ENCODE measurements at regions not wholly inside any gene's neighbourhood (a gene's known extent, or its start where the extent isn't known, plus 50 kb on each side); places are given as distances from the start of the nearest gene placed in this dataset.

DNA sequence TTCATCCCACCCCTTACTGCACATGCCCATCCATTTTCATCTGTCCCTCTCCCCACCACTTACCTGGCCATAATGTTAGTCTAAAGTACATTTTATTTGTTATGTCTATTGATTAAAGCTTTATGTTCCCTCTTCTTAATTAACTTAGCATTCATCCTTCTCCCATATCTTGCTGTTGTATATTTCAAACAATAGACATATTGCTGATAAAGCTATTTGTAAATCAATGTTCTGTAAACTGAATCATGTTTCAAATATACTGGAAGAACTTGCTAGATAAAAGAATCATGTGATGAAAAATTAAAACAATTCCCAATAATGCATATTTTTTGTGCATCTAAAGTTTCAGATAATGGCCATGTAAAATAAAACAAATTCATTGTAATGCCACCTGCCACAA, 249.2 kb downstream of the IGSF11 start:
- no TSS peak for BruUV-seq (replicated peaks)
- Mint-ChIP-seq H3K27ac (ENCODE audit: unreplicated experiment) (no peak overlapping the region), H3K4me1 (ENCODE audit: low read depth, unreplicated experiment) (peaks cover 12% of the 10 kb centered on the region), H3K9me3 (ENCODE audit: low read depth, unreplicated experiment) (no peaks in the 10 kb centered on the region), H3K27me3 (ENCODE audit: unreplicated experiment) (no peaks in the 10 kb centered on the region), H3K36me3 (ENCODE audit: insufficient read depth, unreplicated experiment) (no peaks in the 10 kb centered on the region), H3K4me3 (ENCODE audit: low read depth, unreplicated experiment) (no peak overlapping the region)
- CTCF ChIA-PET: no interaction called here
- TF ChIP-seq, protein P1, sequence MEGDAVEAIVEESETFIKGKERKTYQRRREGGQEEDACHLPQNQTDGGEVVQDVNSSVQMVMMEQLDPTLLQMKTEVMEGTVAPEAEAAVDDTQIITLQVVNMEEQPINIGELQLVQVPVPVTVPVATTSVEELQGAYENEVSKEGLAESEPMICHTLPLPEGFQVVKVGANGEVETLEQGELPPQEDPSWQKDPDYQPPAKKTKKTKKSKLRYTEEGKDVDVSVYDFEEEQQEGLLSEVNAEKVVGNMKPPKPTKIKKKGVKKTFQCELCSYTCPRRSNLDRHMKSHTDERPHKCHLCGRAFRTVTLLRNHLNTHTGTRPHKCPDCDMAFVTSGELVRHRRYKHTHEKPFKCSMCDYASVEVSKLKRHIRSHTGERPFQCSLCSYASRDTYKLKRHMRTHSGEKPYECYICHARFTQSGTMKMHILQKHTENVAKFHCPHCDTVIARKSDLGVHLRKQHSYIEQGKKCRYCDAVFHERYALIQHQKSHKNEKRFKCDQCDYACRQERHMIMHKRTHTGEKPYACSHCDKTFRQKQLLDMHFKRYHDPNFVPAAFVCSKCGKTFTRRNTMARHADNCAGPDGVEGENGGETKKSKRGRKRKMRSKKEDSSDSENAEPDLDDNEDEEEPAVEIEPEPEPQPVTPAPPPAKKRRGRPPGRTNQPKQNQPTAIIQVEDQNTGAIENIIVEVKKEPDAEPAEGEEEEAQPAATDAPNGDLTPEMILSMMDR (IDR thresholded peaks at IDR 0.05; ENCODE audit: unreplicated experiment): no peak
- intact Hi-C loops (cut with micrococcal nuclease; ENCODE audit: unreplicated experiment): no loop called here
- no peak for DNase-seq

DNA sequence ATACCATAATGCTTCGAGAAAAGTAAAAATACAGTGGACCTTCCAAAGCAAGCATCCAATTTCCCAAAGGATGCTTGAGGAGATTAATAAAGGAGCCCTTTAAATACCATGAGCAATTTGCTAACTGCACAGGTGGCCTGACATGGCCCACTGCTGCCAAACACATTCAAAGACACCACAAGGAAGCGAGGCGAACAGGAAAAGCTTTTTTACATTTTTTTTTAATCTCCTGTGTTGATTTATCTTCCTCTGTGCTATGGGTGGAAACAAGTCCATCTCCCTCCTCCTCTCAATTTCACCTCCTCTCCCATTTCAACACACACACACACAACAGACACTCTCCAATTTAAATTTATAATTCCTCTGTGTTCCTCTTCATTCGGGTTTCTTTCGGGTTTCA, 243.4 kb downstream of the IGSF11 start:
- no peak for DNase-seq
- Mint-ChIP-seq H3K27ac (ENCODE audit: unreplicated experiment) (no peak overlapping the region), H3K4me3 (ENCODE audit: low read depth, unreplicated experiment) (no peak overlapping the region), H3K4me1 (ENCODE audit: low read depth, unreplicated experiment) (no peaks in the 10 kb centered on the region), H3K36me3 (ENCODE audit: insufficient read depth, unreplicated experiment) (no peaks in the 10 kb centered on the region), H3K9me3 (ENCODE audit: low read depth, unreplicated experiment) (no peaks in the 10 kb centered on the region), H3K27me3 (ENCODE audit: unreplicated experiment) (no peaks in the 10 kb centered on the region)
- intact Hi-C loops (cut with micrococcal nuclease; ENCODE audit: unreplicated experiment): no loop called here
- CTCF ChIA-PET: no interaction called here
- TF ChIP-seq, protein P1 (IDR thresholded peaks at IDR 0.05; ENCODE audit: unreplicated experiment): no peak
- no TSS peak for BruUV-seq (replicated peaks)

DNA sequence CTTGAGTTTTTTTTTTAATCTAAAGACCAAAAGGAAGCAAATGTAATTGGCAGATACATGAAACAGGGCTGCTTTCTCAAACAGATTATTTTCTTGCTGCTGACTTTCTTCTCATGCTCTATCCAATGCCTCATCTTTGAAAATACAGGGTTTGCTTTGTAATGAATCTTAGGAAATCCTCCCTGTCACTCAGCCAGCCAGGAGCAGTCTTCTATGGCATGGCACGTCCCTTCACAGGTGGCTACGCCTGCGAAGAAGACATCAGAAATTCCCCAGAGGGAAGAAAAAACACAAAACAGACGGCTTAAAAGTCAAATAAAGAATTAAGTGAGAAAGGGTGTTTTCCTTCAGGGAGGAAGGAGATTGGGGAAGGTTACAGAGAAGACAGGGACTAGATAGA, 242.5 kb downstream of the IGSF11 start:
- Mint-ChIP-seq H3K27ac (ENCODE audit: unreplicated experiment) (no peak overlapping the region), H3K4me3 (ENCODE audit: low read depth, unreplicated experiment) (no peak overlapping the region), H3K4me1 (ENCODE audit: low read depth, unreplicated experiment) (no peaks in the 10 kb centered on the region), H3K27me3 (ENCODE audit: unreplicated experiment) (no peaks in the 10 kb centered on the region), H3K9me3 (ENCODE audit: low read depth, unreplicated experiment) (no peaks in the 10 kb centered on the region), H3K36me3 (ENCODE audit: insufficient read depth, unreplicated experiment) (no peaks in the 10 kb centered on the region)
- no TSS peak for BruUV-seq (replicated peaks)
- intact Hi-C loops (cut with micrococcal nuclease; ENCODE audit: unreplicated experiment): no loop called here
- CTCF ChIA-PET: no interaction called here
- DNase-seq: no peak
- TF ChIP-seq, protein P1 (IDR thresholded peaks at IDR 0.05; ENCODE audit: unreplicated experiment): no peak

DNA sequence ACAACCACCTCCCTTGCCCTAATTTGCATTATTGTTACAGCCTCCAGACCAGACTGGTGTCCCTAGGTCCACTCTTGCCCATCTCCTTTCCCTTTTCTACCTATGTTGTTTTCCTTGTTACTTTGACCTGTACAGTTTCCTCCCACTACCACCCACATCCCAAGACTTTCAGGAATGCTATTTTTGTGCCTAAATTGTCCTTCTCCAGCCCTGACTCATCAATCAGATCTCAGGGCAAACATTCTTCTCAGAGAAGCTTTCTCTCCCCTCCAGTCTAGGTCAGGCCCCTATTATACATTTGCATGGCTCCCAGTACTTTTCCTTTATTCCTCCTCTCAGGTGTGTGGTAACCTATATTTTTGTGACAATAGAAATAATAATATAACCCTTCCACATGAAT, 241.5 kb downstream of the IGSF11 start:
- H3K4me1 Mint-ChIP-seq (ENCODE audit: low read depth, unreplicated experiment): no peaks in the 10 kb centered on the region
- no peak overlapping the region for H3K4me3 Mint-ChIP-seq (ENCODE audit: low read depth, unreplicated experiment)
- no TSS peak for BruUV-seq (replicated peaks)
- TF ChIP-seq, protein P1 (IDR thresholded peaks at IDR 0.05; ENCODE audit: unreplicated experiment): no peak
- H3K27ac Mint-ChIP-seq (ENCODE audit: unreplicated experiment): no peak overlapping the region
- intact Hi-C loops (cut with micrococcal nuclease; ENCODE audit: unreplicated experiment): no loop called here
- H3K9me3 Mint-ChIP-seq (ENCODE audit: low read depth, unreplicated experiment): no peaks in the 10 kb centered on the region
- CTCF ChIA-PET: no interaction called here
- no peaks in the 10 kb centered on the region for H3K36me3 Mint-ChIP-seq (ENCODE audit: insufficient read depth, unreplicated experiment)
- no peaks in the 10 kb centered on the region for H3K27me3 Mint-ChIP-seq (ENCODE audit: unreplicated experiment)
- no peak for DNase-seq

DNA sequence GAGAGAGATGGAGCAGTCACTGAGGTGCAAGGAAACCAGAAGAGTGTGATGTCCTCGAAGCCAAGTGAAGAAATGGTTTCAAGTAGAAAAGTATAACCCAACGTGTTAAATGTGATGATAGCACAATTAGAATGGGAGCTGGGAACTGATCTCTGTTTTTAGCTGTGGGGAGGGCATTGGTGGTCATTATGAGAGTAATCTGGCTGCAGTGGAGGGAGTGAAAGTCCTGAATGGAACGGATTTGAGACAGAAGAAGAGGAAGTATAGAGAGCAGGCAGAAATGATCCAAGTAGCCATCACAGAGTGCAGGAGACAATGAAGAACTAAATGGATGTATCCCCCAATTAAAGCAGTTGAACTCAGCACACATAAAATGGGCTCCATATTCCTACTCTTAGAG, 235.3 kb downstream of the IGSF11 start:
- intact Hi-C loops (cut with micrococcal nuclease; ENCODE audit: unreplicated experiment): no loop called here
- DNase-seq: no peak
- Mint-ChIP-seq H3K27ac (ENCODE audit: unreplicated experiment) (no peak overlapping the region), H3K27me3 (ENCODE audit: unreplicated experiment) (no peaks in the 10 kb centered on the region), H3K9me3 (ENCODE audit: low read depth, unreplicated experiment) (no peaks in the 10 kb centered on the region), H3K36me3 (ENCODE audit: insufficient read depth, unreplicated experiment) (no peaks in the 10 kb centered on the region), H3K4me1 (ENCODE audit: low read depth, unreplicated experiment) (no peaks in the 10 kb centered on the region), H3K4me3 (ENCODE audit: low read depth, unreplicated experiment) (no peak overlapping the region)
- BruUV-seq (replicated peaks): no TSS peak
- CTCF ChIA-PET: no interaction called here
- TF ChIP-seq, protein P1 (IDR thresholded peaks at IDR 0.05; ENCODE audit: unreplicated experiment): no peak
